ENCODE measurements at regions not wholly inside any gene's neighbourhood (a gene's known extent, or its start where the extent isn't known, plus 50 kb on each side); places are given as distances from the start of the nearest gene placed in this dataset.

DNA sequence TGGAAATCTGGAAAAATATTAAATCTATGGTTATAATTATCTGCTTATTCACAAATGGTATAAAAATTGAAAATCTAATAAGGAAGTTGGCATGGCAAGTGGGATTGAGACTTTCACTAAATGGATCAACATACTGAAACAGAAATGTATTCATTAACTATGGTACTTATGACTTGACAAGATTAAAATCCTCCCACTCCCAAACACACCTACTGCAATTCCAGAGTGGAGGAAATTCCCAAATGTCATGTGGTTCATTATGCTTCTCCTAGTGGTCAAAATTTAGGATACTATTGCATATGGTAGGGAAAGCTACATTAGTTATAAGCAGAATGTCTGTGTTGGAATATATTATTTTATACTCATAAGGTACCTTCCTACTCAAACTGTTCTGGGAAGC is 265.3 kb upstream of the PRICKLE1 start:
- no peak for DNase-seq (ENCODE audit: low read depth)
- TF ChIP-seq, protein P1, sequence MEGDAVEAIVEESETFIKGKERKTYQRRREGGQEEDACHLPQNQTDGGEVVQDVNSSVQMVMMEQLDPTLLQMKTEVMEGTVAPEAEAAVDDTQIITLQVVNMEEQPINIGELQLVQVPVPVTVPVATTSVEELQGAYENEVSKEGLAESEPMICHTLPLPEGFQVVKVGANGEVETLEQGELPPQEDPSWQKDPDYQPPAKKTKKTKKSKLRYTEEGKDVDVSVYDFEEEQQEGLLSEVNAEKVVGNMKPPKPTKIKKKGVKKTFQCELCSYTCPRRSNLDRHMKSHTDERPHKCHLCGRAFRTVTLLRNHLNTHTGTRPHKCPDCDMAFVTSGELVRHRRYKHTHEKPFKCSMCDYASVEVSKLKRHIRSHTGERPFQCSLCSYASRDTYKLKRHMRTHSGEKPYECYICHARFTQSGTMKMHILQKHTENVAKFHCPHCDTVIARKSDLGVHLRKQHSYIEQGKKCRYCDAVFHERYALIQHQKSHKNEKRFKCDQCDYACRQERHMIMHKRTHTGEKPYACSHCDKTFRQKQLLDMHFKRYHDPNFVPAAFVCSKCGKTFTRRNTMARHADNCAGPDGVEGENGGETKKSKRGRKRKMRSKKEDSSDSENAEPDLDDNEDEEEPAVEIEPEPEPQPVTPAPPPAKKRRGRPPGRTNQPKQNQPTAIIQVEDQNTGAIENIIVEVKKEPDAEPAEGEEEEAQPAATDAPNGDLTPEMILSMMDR (conservative IDR thresholded peaks at IDR 0.05; ENCODE audit: low read depth, low read length) = no peak
- H3K4me3 ChIP-seq (ENCODE audit: low read length) = no peak overlapping the region

DNA sequence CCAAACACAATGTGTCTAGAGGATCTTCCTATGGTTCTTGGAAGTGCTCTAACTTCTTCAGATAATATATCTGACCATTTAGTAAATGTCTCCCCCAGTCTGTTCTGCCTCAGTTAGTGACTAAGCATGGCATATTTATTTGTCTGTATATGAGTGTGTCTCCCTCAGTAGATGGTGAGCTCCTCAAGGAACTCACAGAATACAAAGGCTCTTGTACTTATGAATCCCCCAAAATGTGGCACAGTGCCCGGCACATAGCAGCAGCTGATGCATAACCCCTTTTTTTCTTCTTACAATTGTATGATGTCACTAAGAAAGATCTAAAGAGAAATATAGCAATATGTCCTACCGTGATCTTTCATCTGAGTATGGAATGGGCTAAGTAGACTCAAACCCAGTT is 264.7 kb upstream of the PRICKLE1 start:
- no peak for DNase-seq (ENCODE audit: low read depth)
- TF ChIP-seq, protein P1 (conservative IDR thresholded peaks at IDR 0.05; ENCODE audit: low read depth, low read length) = no peak
- H3K4me3 ChIP-seq (ENCODE audit: low read length) = no peak overlapping the region

DNA sequence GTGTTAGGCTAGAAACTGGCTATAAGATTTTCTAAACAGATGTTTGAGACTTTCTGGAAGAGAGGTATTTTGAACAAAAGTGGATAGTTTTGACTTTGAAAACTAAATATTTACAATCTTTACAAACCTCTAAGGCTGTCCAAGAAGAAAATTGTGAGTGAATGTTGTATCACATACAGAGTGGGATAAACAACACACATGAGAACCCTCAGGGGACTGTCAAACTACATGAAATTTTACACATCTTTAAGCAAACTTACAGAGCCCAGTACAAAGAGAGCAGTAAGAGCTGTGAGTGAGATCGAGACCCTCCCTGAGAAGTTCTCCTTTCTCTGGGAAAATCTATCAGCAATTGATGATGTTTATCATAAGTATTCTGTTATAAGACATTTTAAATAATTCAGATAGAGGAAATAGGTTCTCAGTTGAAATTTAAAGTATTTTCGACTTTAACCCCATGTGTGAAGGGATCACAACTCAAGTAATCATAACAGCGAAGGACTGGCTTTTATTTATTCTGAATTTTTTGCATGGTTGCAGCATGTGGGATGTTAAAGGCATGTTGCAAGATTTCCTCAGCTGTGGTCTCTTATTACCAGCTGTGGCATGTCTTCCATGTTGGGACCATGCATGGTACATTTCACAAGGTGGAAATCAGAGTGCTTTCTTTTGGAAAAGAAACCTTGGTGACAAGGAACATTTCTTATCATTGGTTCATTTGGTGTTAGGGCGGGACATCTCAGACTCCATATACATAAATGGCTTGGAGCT is 264.0 kb upstream of the PRICKLE1 start:
- no peak overlapping the region for H3K4me3 ChIP-seq (ENCODE audit: low read length)
- TF ChIP-seq, protein P1 (conservative IDR thresholded peaks at IDR 0.05; ENCODE audit: low read depth, low read length) = no peak
- no peak for DNase-seq (ENCODE audit: low read depth)

DNA sequence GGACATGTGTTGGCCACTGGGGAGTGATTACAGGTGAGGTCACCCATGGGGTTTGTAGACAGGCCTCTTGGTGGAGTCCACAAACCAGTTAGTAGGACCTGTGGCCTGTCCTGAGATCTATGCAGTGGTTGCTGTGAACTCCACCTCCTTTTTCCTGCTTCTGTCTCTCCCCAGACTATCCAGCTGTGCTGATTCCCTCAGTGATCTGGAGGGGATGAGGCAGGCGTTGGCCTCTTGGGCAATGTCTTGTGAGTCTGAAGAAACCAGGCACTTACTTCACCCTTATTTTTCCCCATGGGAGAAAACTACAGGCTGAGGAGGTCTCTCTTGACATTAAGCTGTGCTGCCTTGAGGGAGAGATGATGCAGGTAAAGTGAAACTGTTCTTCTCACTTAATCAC is 257.2 kb upstream of the PRICKLE1 start:
- TF ChIP-seq, protein P1 (conservative IDR thresholded peaks at IDR 0.05; ENCODE audit: low read depth, low read length) = no peak
- H3K4me3 ChIP-seq (ENCODE audit: low read length) = no peak overlapping the region
- no peak for DNase-seq (ENCODE audit: low read depth)

DNA sequence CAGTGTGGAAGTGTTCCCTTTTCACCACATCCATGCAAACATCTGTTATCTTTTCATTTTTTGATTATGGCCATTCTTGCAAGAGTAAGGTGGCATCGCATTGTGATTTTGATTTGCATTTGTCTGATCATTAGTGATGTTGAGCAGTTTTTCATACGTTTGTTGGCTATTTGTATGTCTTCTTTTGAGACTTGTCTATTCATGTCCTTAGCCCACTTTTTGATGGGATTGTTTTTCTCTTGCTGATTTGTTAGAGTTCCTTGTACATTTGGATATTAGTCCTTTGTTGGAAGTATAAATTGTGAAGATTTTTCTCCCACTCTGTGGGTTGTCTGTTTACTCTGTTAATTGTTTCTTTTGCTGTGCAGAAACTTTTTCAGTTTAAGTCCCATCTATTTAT is 244.5 kb upstream of the PRICKLE1 start:
- no peak overlapping the region for H3K4me3 ChIP-seq (ENCODE audit: low read length)
- TF ChIP-seq, protein P1 (conservative IDR thresholded peaks at IDR 0.05; ENCODE audit: low read depth, low read length) = no peak

DNA sequence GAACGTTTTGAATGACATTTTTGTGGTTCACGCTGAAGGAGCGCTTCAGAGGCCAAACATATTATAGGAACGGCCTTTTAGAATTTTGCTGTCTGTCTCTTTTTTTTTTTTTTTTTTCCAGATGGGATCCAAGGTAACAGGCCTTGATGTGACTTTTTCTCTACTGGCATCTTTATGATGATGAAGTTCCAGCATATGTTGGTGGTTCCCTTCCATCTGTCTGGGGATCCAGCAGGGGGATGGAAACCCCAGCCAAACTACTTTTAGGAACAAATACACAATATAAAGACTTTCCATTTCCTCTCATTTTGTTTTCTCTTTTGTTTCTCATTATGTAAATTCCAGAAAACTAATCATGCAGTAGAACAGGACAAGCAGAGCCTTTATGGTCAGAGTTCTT is 239.3 kb upstream of the PRICKLE1 start:
- no peak for DNase-seq (ENCODE audit: low read depth)
- no peak overlapping the region for H3K4me3 ChIP-seq (ENCODE audit: low read length)
- TF ChIP-seq, protein P1 (conservative IDR thresholded peaks at IDR 0.05; ENCODE audit: low read depth, low read length) = no peak

More for the DNA sequence above, 244.5 kb upstream of the PRICKLE1 start:
- DNase-seq (ENCODE audit: low read depth) = no peak

DNA sequence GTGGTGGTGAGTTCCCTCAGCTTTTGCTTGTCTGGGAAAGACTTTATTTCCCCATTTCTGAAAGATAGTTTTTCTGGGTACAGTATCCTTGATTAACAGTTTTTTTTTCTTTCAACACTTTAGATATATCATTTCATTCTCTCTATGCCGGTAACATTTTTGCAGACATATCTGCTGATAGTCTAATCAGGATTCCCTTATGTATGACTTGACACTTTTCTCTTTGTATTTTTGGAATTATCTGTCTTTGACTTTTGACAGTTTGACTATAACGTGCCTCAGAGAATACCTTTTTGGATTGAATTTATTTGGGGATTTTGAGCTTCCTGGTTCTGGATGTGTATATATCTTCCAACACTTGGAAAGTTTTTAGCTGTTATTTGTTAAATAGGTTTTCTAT is 234.8 kb upstream of the PRICKLE1 start:
- TF ChIP-seq, protein P1 (conservative IDR thresholded peaks at IDR 0.05; ENCODE audit: low read depth, low read length) = no peak
- no peak overlapping the region for H3K4me3 ChIP-seq (ENCODE audit: low read length)
- no peak for DNase-seq (ENCODE audit: low read depth)

Measured in retinal pigment epithelial cell (primary cell).